ENCODE measurements at regions not wholly inside any gene's neighbourhood (a gene's known extent, or its start where the extent isn't known, plus 50 kb on each side); places are given as distances from the start of the nearest gene placed in this dataset.

DNA sequence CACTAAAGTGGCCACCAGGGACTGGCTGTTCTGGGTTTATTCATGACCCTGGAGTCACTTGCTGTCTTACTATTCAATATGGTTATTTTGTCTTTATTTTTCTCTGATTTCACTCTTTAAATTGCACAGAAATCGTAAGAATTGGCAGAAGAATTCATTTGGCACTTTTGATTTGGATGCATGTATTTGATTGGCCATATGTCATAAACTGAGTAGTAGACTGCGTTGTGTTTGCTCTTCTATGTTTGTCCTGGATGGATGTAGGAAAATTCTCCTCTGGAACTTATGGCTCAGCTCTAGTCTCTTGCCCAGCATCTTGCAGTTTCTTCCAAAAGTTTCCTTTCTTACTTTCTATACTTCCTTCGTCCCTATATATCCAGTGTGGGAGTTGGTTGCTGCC is 452.7 kb downstream of the GATA3 start:
- no peak overlapping the region for H3K4me3 ChIP-seq (ENCODE audit: low read length)
- H3K27me3 ChIP-seq (ENCODE audit: insufficient read depth, low read length) = no peaks in the 10 kb centered on the region
- no peak overlapping the region for H2AFZ ChIP-seq (ENCODE audit: low read depth, low read length)
- H3K36me3 ChIP-seq (ENCODE audit: insufficient read depth, low read length) = no peaks in the 10 kb centered on the region
- H3K9me3 ChIP-seq (ENCODE audit: low read length) = no peaks in the 10 kb centered on the region
- H3K4me1 ChIP-seq (ENCODE audit: insufficient read depth, low read length) = no peaks in the 10 kb centered on the region

DNA sequence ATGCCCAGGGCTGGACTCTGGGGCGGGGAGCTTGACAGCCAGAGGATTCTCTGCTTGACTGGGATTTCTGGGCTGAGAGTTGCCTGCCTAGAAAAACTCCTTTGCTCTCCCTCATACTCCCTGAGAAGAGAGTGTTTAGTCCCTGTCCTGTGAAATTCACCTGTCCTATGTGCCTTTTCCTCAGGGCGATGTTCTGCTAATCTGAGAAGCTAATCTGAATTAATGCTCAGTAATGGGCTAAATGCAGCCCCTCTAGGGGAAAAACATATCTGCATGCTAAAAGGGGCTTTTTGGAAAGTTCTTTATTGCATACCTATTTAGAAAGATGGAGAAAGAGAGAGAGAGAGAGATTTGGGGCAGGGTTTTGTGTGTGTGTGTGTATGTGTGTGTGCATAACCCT is 454.4 kb downstream of the GATA3 start:
- Histone ChIP-seq H3K27me3 (ENCODE audit: insufficient read depth, low read length) (no peaks in the 10 kb centered on the region), H3K4me3 (ENCODE audit: low read length) (no peak overlapping the region), H3K36me3 (ENCODE audit: insufficient read depth, low read length) (no peaks in the 10 kb centered on the region), H3K9me3 (ENCODE audit: low read length) (no peaks in the 10 kb centered on the region), H2AFZ (ENCODE audit: low read depth, low read length) (no peak overlapping the region), H3K4me1 (ENCODE audit: insufficient read depth, low read length) (no peaks in the 10 kb centered on the region)

DNA sequence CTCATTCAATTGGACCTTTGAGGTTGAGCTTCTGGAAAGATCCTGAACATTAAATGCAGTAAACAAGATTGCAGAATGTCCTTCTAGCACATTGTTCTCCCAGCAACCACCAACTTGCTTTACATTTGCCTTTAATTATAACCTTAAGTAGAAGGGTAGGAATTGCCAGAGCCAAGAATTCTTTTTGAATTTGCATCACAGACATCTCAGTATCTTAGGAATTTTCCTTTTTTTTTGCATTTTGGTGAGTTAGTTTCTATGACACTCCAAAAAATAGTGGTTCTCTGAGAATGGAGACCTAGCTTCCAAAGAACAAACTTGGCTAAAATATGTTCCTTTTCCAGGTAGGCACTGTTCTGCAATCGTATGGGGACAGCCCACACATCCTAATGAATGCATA is 456.0 kb downstream of the GATA3 start:
- no peaks in the 10 kb centered on the region for H3K4me1 ChIP-seq (ENCODE audit: insufficient read depth, low read length)
- H2AFZ ChIP-seq (ENCODE audit: low read depth, low read length) = no peak overlapping the region
- no peak overlapping the region for H3K4me3 ChIP-seq (ENCODE audit: low read length)
- no peaks in the 10 kb centered on the region for H3K36me3 ChIP-seq (ENCODE audit: insufficient read depth, low read length)
- no peaks in the 10 kb centered on the region for H3K27me3 ChIP-seq (ENCODE audit: insufficient read depth, low read length)
- H3K9me3 ChIP-seq (ENCODE audit: low read length) = no peaks in the 10 kb centered on the region

DNA sequence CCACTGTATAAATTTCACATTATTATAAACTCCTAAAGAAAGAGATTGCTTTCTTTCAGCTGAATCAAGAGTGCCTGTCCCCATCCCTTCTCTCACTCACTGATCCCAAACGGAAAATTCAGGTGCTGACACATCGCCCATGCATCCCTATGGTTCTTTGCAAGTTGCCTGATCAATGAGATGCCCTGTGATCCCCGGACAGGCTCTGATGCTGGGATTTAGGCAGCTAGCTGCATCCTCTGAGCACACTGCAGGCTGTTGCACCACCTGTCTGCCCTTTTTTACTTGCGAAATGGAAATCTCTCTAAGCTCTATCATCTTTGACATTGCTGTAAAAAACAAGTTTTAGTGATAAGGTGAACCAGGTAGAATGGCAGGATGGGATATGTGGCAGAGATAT is 456.5 kb downstream of the GATA3 start:
- Histone ChIP-seq H2AFZ (ENCODE audit: low read depth, low read length) (no peak overlapping the region), H3K27me3 (ENCODE audit: insufficient read depth, low read length) (no peaks in the 10 kb centered on the region), H3K4me1 (ENCODE audit: insufficient read depth, low read length) (no peaks in the 10 kb centered on the region), H3K4me3 (ENCODE audit: low read length) (no peak overlapping the region), H3K9me3 (ENCODE audit: low read length) (no peaks in the 10 kb centered on the region), H3K36me3 (ENCODE audit: insufficient read depth, low read length) (no peaks in the 10 kb centered on the region)

DNA sequence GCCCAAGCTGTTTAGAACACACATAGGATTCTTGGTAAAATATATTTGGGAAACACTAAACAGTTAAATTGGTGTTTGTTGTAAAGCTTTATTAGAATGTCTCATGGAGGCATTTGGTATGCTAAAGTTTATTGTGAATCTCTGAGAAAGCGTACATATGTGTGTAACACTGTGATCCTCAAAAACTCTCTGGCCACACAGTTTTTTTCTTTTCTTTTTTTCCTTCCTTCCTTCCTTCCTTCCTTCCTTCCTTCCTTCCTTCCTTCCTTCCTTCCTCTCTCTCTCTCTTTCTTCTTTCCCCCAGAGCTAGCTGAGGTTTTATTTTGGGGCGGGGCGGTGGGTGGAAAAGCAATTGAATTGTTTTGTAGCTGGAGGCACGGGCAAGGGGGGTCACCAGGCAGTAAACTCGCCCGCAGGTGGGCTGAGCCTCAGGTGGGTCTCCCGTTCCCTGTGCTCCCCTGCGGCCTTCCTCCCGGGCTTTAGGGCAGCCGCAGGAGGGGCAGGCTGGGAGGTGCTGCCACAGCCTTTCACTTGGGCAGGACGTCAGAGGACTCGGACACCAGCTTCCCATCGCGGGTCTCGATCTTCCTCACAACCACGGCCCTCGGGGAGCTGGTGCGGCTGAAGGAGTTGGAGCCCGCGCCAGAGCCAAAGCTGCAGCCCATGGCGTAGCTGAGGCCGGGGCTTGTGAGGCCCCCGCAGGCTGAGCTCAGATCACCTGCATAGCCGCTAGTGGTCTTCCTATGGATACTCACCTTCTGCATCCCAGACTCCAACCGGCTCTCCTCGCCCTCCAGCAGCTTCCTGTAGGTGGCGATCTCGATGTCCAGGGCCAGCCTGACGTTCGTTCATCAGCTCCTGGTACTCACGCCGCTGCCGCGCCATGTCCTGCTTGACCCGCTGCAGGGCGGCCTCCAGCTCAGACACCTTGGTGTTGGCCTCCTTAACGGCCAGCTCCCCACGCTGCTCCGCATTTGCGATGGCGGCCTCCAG is 459.0 kb downstream of the GATA3 start:
- Histone ChIP-seq H3K4me1 (ENCODE audit: insufficient read depth, low read length) (no peaks in the 10 kb centered on the region), H2AFZ (ENCODE audit: low read depth, low read length) (no peak overlapping the region), H3K27me3 (ENCODE audit: insufficient read depth, low read length) (no peaks in the 10 kb centered on the region), H3K9me3 (ENCODE audit: low read length) (no peaks in the 10 kb centered on the region), H3K36me3 (ENCODE audit: insufficient read depth, low read length) (no peaks in the 10 kb centered on the region), H3K4me3 (ENCODE audit: low read length) (no peak overlapping the region)

DNA sequence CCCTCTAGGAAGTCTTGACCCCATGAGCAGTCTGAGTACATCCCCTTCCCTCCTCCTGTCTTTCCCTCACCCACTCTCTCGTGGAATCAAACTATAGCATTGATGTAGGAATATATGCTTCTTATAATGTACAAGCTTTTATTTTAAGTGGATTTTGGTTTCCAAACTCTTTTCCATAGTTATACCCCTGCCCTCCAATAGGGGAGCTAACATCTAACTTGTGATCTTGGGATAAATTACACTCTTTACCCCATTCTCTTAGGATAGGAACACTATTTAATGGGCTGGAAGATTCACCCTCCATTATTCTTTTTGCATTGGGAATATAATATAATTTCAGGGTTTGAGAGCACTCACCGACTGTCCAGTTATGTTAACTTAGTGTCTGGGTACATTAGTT is 465.9 kb downstream of the GATA3 start:
- Histone ChIP-seq H3K4me3 (ENCODE audit: low read length) (no peak overlapping the region), H3K4me1 (ENCODE audit: insufficient read depth, low read length) (no peaks in the 10 kb centered on the region), H2AFZ (ENCODE audit: low read depth, low read length) (no peak overlapping the region), H3K36me3 (ENCODE audit: insufficient read depth, low read length) (no peaks in the 10 kb centered on the region), H3K27me3 (ENCODE audit: insufficient read depth, low read length) (no peaks in the 10 kb centered on the region), H3K9me3 (ENCODE audit: low read length) (no peaks in the 10 kb centered on the region)

DNA sequence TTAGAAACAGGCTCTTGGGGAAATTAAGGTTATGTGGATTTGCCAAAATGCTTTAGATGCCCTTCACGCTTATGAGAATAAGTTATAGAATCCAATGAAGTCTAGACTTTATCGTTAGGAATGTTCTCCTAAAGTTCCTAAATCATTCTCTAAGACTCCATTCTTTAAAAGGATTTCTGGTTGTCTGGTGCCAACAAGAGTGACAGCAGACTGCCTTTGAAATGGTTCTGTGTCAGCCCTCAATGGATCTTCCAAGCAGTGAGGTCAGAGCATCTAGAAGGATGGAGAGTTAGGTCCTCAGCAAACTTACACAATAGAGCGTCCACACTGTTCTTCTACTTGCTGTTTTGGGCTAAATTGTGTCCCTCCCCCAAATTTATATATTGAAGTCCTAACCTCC is 473.3 kb downstream of the GATA3 start:
- H3K4me3 ChIP-seq (ENCODE audit: low read length) = no peak overlapping the region

DNA sequence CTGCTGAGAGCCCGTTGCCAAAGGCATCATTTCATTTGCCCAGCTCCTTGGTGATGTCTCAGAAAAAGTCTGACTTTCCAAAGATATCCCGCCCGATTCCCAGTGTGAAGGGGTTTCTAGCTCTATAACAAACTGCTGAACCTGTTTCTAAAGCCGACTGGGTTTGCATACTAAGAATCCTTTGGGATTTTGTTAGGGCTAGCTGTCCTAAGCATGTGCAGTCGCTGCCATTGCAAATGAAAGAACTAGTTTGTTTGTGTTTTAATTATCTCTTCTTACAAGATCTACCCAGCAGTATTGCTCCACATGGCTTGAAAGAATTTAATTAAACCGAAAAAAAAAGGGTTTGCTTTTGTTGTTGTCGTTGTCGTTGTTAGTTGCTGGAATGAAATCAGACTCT is 476.6 kb downstream of the GATA3 start:
- Histone ChIP-seq H3K4me3 (ENCODE audit: low read length) (no peak overlapping the region), H2AFZ (ENCODE audit: low read depth, low read length) (no peak overlapping the region), H3K9me3 (ENCODE audit: low read length) (no peaks in the 10 kb centered on the region), H3K27me3 (ENCODE audit: insufficient read depth, low read length) (peaks cover 2% of the 10 kb centered on the region), H3K36me3 (ENCODE audit: insufficient read depth, low read length) (no peaks in the 10 kb centered on the region), H3K4me1 (ENCODE audit: insufficient read depth, low read length) (no peaks in the 10 kb centered on the region)

More for the DNA sequence above, 473.3 kb downstream of the GATA3 start:
- H3K27me3 ChIP-seq (ENCODE audit: insufficient read depth, low read length) = peaks cover 2% of the 10 kb centered on the region
- H3K9me3 ChIP-seq (ENCODE audit: low read length) = no peaks in the 10 kb centered on the region
- no peaks in the 10 kb centered on the region for H3K4me1 ChIP-seq (ENCODE audit: insufficient read depth, low read length)
- no peak overlapping the region for H2AFZ ChIP-seq (ENCODE audit: low read depth, low read length)
- H3K36me3 ChIP-seq (ENCODE audit: insufficient read depth, low read length) = no peaks in the 10 kb centered on the region

DNA sequence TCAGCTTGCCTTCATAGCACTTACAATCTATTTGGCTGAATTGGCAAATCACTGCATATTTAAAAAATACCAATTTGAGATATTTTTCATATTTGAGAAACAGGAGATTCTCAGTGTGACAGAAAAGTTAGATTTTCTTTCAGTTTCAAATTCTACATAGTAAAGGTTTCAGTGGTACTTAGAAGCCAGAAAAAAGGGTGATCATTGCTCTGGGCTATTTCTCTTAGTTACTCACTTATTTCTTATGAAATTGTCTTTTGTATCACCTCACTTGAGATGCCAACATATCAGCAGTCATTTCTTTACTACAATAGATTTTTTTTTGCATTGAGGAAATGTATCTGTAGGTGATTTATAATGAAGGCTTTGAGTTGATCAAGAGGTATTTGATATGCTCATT is 478.2 kb downstream of the GATA3 start:
- no peaks in the 10 kb centered on the region for H3K9me3 ChIP-seq (ENCODE audit: low read length)
- no peaks in the 10 kb centered on the region for H3K4me1 ChIP-seq (ENCODE audit: insufficient read depth, low read length)
- H2AFZ ChIP-seq (ENCODE audit: low read depth, low read length) = no peak overlapping the region
- peaks cover 2% of the 10 kb centered on the region for H3K27me3 ChIP-seq (ENCODE audit: insufficient read depth, low read length)
- H3K36me3 ChIP-seq (ENCODE audit: insufficient read depth, low read length) = no peaks in the 10 kb centered on the region
- H3K4me3 ChIP-seq (ENCODE audit: low read length) = no peak overlapping the region

DNA sequence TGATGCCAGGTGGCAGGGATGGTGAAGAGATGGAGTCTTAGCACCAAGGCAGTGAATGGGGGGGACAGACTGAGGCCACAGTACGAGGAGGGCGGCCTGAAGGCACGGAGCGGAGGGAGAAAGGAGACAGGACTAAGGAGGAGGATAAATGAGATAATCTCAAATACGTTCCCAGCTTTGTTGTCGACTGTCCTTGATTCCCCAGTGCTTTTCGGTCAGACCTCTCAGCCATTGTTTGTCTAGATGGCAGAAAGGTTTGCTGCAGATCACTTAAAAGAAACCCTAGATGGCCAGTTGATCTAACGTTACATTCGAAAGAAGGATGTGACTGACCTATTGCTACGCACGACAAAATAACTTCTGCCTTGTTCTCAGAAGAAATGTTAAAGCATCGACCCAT is 479.0 kb downstream of the GATA3 start:
- H3K36me3 ChIP-seq (ENCODE audit: insufficient read depth, low read length) = no peaks in the 10 kb centered on the region

DNA sequence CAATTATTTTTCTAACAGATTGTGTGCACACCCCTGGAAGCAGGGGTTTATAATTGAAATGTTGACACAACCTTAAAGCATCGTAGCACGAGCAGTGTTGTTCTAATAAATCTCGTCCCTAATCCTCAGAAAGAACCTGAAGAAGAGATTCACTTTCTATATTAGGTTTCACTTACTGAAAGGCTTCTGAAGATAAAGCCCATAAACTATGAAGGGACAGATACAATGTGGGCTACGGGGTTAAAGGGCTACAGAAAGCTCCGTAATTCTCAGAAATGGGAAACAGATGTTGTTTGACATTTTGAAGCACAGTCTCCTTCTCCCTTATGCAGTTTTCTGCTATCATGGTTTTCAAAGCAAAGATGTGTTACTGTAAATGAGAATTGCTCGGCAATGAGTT is 479.6 kb downstream of the GATA3 start:
- Histone ChIP-seq H2AFZ (ENCODE audit: low read depth, low read length) (no peak overlapping the region), H3K4me3 (ENCODE audit: low read length) (no peak overlapping the region), H3K9me3 (ENCODE audit: low read length) (no peaks in the 10 kb centered on the region), H3K27me3 (ENCODE audit: insufficient read depth, low read length) (peaks cover 2% of the 10 kb centered on the region), H3K4me1 (ENCODE audit: insufficient read depth, low read length) (no peaks in the 10 kb centered on the region), H3K36me3 (ENCODE audit: insufficient read depth, low read length) (no peaks in the 10 kb centered on the region)

More for the DNA sequence above, 479.0 kb downstream of the GATA3 start:
- Histone ChIP-seq H3K4me3 (ENCODE audit: low read length) (no peak overlapping the region), H2AFZ (ENCODE audit: low read depth, low read length) (no peak overlapping the region), H3K4me1 (ENCODE audit: insufficient read depth, low read length) (no peaks in the 10 kb centered on the region), H3K27me3 (ENCODE audit: insufficient read depth, low read length) (peaks cover 2% of the 10 kb centered on the region), H3K9me3 (ENCODE audit: low read length) (no peaks in the 10 kb centered on the region)

DNA sequence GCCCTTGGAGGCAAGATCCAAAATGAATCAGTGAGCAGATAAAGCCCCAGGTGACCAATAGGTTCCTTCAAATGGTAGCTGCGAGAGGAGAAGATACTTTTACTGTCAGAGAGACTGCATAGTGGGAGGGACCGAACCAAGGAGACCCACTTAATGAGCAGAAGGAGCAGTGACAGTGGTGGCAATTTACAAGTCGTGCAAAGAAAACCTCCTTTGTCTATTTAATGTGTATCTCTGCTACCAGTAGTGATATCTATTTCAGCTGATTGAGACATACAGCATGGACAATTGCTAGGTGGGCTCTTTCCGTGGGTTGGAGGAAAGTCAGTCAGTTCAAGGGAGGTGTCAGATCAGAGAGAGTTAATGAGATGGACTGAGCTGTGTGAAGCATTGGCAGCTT is 480.4 kb downstream of the GATA3 start:
- Histone ChIP-seq H3K9me3 (ENCODE audit: low read length) (no peaks in the 10 kb centered on the region), H3K36me3 (ENCODE audit: insufficient read depth, low read length) (no peaks in the 10 kb centered on the region), H3K27me3 (ENCODE audit: insufficient read depth, low read length) (peaks cover 2% of the 10 kb centered on the region)

DNA sequence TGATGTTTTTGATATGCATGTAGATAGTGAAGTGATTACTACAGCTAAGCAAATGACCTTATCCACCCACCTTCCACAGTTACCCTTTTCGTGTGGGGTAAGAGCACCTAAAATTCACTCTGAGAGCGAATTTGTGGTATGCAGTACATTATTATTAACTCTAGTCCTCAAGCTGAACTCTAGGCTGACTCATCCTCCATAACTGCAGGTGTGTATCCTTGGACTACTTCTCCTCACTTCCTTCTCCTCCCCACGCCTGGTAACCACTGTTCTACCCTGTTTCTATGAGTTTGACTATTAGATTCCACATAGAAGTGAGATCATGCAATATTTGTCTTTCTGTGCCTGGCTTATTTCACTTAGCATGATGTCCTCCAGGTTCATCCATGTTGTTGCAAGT is 484.6 kb downstream of the GATA3 start:
- Histone ChIP-seq H2AFZ (ENCODE audit: low read depth, low read length) (no peak overlapping the region), H3K9me3 (ENCODE audit: low read length) (no peaks in the 10 kb centered on the region), H3K4me1 (ENCODE audit: insufficient read depth, low read length) (no peaks in the 10 kb centered on the region), H3K4me3 (ENCODE audit: low read length) (no peak overlapping the region), H3K27me3 (ENCODE audit: insufficient read depth, low read length) (no peaks in the 10 kb centered on the region), H3K36me3 (ENCODE audit: insufficient read depth, low read length) (no peaks in the 10 kb centered on the region)

More for the DNA sequence above, 480.4 kb downstream of the GATA3 start:
- Histone ChIP-seq H2AFZ (ENCODE audit: low read depth, low read length) (no peak overlapping the region), H3K4me3 (ENCODE audit: low read length) (no peak overlapping the region), H3K4me1 (ENCODE audit: insufficient read depth, low read length) (no peaks in the 10 kb centered on the region)

Data from neuron (in vitro differentiated cells).